ENCODE measurements at regions not wholly inside any gene's neighbourhood (a gene's known extent, or its start where the extent isn't known, plus 50 kb on each side); places are given as distances from the start of the nearest gene placed in this dataset.

- no peaks in the 10 kb centered on the region for H3K4me1 ChIP-seq
- H3K27me3 ChIP-seq = no peaks in the 10 kb centered on the region
- no peaks in the 10 kb centered on the region for H3K9me3 ChIP-seq
- H3K27ac ChIP-seq = no peak overlapping the region
- no peak overlapping the region for H3K4me3 ChIP-seq
- intact Hi-C loops (cut with DNase I) = no loop called here
- DNase-seq (no peak), ATAC-seq (no peak)
- TF ChIP-seq POLR2A (IDR thresholded peaks at IDR 0.05) = no peak
- TF ChIP-seq, protein P1, sequence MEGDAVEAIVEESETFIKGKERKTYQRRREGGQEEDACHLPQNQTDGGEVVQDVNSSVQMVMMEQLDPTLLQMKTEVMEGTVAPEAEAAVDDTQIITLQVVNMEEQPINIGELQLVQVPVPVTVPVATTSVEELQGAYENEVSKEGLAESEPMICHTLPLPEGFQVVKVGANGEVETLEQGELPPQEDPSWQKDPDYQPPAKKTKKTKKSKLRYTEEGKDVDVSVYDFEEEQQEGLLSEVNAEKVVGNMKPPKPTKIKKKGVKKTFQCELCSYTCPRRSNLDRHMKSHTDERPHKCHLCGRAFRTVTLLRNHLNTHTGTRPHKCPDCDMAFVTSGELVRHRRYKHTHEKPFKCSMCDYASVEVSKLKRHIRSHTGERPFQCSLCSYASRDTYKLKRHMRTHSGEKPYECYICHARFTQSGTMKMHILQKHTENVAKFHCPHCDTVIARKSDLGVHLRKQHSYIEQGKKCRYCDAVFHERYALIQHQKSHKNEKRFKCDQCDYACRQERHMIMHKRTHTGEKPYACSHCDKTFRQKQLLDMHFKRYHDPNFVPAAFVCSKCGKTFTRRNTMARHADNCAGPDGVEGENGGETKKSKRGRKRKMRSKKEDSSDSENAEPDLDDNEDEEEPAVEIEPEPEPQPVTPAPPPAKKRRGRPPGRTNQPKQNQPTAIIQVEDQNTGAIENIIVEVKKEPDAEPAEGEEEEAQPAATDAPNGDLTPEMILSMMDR (IDR thresholded peaks at IDR 0.05) = no peak
- H3K36me3 ChIP-seq = no peaks in the 10 kb centered on the region
Measured at GRCh38 chrX:122245175-122245574, 938.9 kb upstream of the GRIA3 start.

- Histone ChIP-seq H3K4me3 (no peak overlapping the region), H3K27me3 (no peaks in the 10 kb centered on the region), H3K4me1 (no peaks in the 10 kb centered on the region), H3K36me3 (no peaks in the 10 kb centered on the region), H3K9me3 (no peaks in the 10 kb centered on the region), H3K27ac (no peak overlapping the region)
- WGBS (ENCODE audit: insufficient coverage, low coverage, low lambda C conversion rate, missing lambda C conversion rate) = 31% methylated on average over 2 of the region's 2 CpGs
- TF ChIP-seq, protein P1 (IDR thresholded peaks at IDR 0.05) = no peak
- no peak for TF ChIP-seq POLR2A (IDR thresholded peaks at IDR 0.05)
- intact Hi-C loops (cut with DNase I) = no loop called here
- DNase-seq = no peak
- no peak for ATAC-seq
Measured at GRCh38 chrX:122245943-122246342, 938.1 kb upstream of the GRIA3 start.

DNA sequence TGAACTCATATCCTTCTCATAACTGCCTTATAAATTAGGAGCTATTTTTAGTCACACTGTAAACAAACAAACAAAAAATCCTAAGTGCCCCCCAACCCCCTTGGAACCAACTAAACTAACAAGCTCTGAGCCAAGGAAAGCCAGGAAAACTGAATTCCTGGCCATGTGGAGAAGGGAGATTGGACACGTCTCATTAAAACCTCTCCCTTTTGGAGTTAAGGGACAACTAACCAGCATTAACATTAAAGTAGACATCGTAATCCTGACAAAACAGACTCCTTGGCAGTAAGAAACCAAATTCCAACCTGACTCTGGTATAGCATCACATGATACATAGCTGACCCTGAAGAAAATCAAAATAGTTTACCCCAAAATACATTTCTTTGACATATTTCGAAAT lies 937.1 kb upstream of the GRIA3 start:
- Histone ChIP-seq H3K27me3 (no peaks in the 10 kb centered on the region), H3K36me3 (no peaks in the 10 kb centered on the region), H3K27ac (no peak overlapping the region), H3K4me1 (no peaks in the 10 kb centered on the region), H3K4me3 (no peak overlapping the region), H3K9me3 (no peaks in the 10 kb centered on the region)
- DNase-seq (no peak), ATAC-seq (no peak)
- intact Hi-C loops (cut with DNase I) = no loop called here
- 55% methylated on average over 3 of the region's 3 CpGs for WGBS (ENCODE audit: insufficient coverage, low coverage, low lambda C conversion rate, missing lambda C conversion rate)
- no peak for TF ChIP-seq POLR2A (IDR thresholded peaks at IDR 0.05)
- TF ChIP-seq, protein P1 (IDR thresholded peaks at IDR 0.05) = no peak

- H3K27me3 ChIP-seq = no peaks in the 10 kb centered on the region
- no peak overlapping the region for H3K27ac ChIP-seq
- no peak for ATAC-seq
- DNase-seq = no peak
- no peaks in the 10 kb centered on the region for H3K4me1 ChIP-seq
- intact Hi-C loops (cut with DNase I) = no loop called here
- no peaks in the 10 kb centered on the region for H3K36me3 ChIP-seq
- H3K9me3 ChIP-seq = no peaks in the 10 kb centered on the region
- H3K4me3 ChIP-seq = no peak overlapping the region
- TF ChIP-seq, protein P1 (IDR thresholded peaks at IDR 0.05) = no peak
- TF ChIP-seq POLR2A (IDR thresholded peaks at IDR 0.05) = no peak
Measured at GRCh38 chrX:122248681-122249080, 935.4 kb upstream of the GRIA3 start.

DNA sequence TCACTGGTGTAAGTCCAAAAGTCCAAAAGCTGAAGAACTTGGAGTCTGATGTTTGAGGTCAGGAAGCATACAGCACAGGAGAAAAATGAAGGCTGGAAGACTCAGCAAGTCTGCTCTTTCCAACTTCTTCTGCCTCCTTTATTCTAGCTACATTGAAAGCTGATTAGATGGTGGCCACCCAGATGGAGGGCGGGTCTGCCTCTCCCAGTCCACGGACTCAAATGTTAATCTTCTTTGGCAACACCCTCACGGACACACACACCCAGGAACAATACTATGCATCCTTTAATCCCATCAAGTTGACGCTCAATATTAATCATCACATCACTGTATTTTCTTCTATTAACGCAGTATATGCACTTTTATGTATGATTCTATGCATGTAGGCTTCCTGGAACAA lies 931.6 kb upstream of the GRIA3 start:
- ATAC-seq = no peak
- H3K9me3 ChIP-seq = no peaks in the 10 kb centered on the region
- H3K27ac ChIP-seq = no peak overlapping the region
- intact Hi-C loops (cut with DNase I) = no loop called here
- H3K36me3 ChIP-seq = no peaks in the 10 kb centered on the region
- H3K27me3 ChIP-seq = no peaks in the 10 kb centered on the region
- 57% methylated on average over 4 of the region's 5 CpGs for WGBS (ENCODE audit: insufficient coverage, low coverage, low lambda C conversion rate, missing lambda C conversion rate)
- DNase-seq = no peak
- H3K4me3 ChIP-seq = no peak overlapping the region
- no peaks in the 10 kb centered on the region for H3K4me1 ChIP-seq
- TF ChIP-seq, protein P1 (IDR thresholded peaks at IDR 0.05) = no peak
- TF ChIP-seq POLR2A (IDR thresholded peaks at IDR 0.05) = no peak
